Left forelimb (tissue), 1 donor: ENCODE measurements at regions not wholly inside any gene's neighbourhood (a gene's known extent, or its start where the extent isn't known, plus 50 kb on each side); places are given as distances from the start of the nearest gene placed in this dataset.

Source experiments
- DNase-seq: peaks from one replicate; pipeline ENCODE4 v3.0.0-alpha.2; 2018; ENCODE audit warnings: low spot score

- DNase-seq: no peak
Observed at GRCh38 chr4:41390661-41391060, 133.9 kb downstream of the UCHL1 start.

GRCh38 chr4:41391271-41391670 lies 134.5 kb downstream of the UCHL1 start:
- no peak for DNase-seq

- DNase-seq: no peak
Observed at GRCh38 chr4:41394481-41394894, 137.8 kb downstream of the UCHL1 start.

GRCh38 chr4:41396214-41396613 lies 139.5 kb downstream of the UCHL1 start:
- no peak for DNase-seq

GRCh38 chr4:41396869-41397268 lies 140.1 kb downstream of the UCHL1 start:
- DNase-seq: no peak

GRCh38 chr4:41399231-41399630 lies 138.7 kb upstream of the LIMCH1 start:
- no peak for DNase-seq

GRCh38 chr4:41400296-41400695 lies 137.7 kb upstream of the LIMCH1 start:
- DNase-seq: no peak

GRCh38 chr4:41405464-41406112 lies 132.4 kb upstream of the LIMCH1 start:
- DNase-seq: no peak

GRCh38 chr4:41406113-41406516 lies 131.8 kb upstream of the LIMCH1 start:
- DNase-seq: no peak

GRCh38 chr4:41408150-41408549 lies 129.8 kb upstream of the LIMCH1 start:
- DNase-seq: no peak

- DNase-seq: no peak
Observed at GRCh38 chr4:41408859-41409593, 128.9 kb upstream of the LIMCH1 start.

GRCh38 chr4:41409594-41409895 lies 128.4 kb upstream of the LIMCH1 start:
- DNase-seq: no peak

- DNase-seq: no peak
Observed at GRCh38 chr4:41410049-41410448, 127.9 kb upstream of the LIMCH1 start.

GRCh38 chr4:41413670-41414411 lies 124.1 kb upstream of the LIMCH1 start:
- no peak for DNase-seq

- no peak for DNase-seq
Observed at GRCh38 chr4:41414412-41414779, 123.6 kb upstream of the LIMCH1 start.

GRCh38 chr4:41418444-41418843 lies 119.5 kb upstream of the LIMCH1 start:
- no peak for DNase-seq

- DNase-seq: no peak
Observed at GRCh38 chr4:41420541-41420940, 117.4 kb upstream of the LIMCH1 start.

- no peak for DNase-seq
Observed at GRCh38 chr4:41423117-41423516, 114.8 kb upstream of the LIMCH1 start.

- DNase-seq: no peak
Observed at GRCh38 chr4:41424522-41424921, 113.4 kb upstream of the LIMCH1 start.

GRCh38 chr4:41425650-41426049 lies 112.3 kb upstream of the LIMCH1 start:
- no peak for DNase-seq

GRCh38 chr4:41426539-41426938 lies 111.4 kb upstream of the LIMCH1 start:
- no peak for DNase-seq

GRCh38 chr4:41427306-41427882 lies 110.6 kb upstream of the LIMCH1 start:
- DNase-seq: no peak
